IPS-15b (cell line): ENCODE measurements at regions not wholly inside any gene's neighbourhood (a gene's known extent, or its start where the extent isn't known, plus 50 kb on each side); places are given as distances from the start of the nearest gene placed in this dataset.

ENCODE experiments used
- H3K27me3 ChIP-seq: one replicate; pipeline ENCODE4 v1.6.1; 2013; ENCODE audit warnings: low read length; ENCODE audit not compliant: control insufficient read depth, insufficient read depth
- H3K36me3 ChIP-seq: one replicate; pipeline ENCODE4 v1.6.1; 2013; ENCODE audit warnings: low read length; ENCODE audit not compliant: control insufficient read depth, insufficient read depth
- H3K4me1 ChIP-seq: one replicate; pipeline ENCODE4 v1.6.1; 2013; ENCODE audit warnings: mild to moderate bottlenecking, low read length; ENCODE audit not compliant: control insufficient read depth, insufficient read depth
- H3K4me3 ChIP-seq: one replicate; pipeline ENCODE4 v1.5.1; 2013; ENCODE audit warnings: low read depth, low read length
- H3K9ac ChIP-seq: one replicate; pipeline ENCODE4 v1.6.1; 2013; ENCODE audit warnings: low read depth, mild to moderate bottlenecking, low read length
- H3K9me3 ChIP-seq: one replicate; pipeline ENCODE4 v1.6.1; 2013; ENCODE audit warnings: mild to moderate bottlenecking, low read length; ENCODE audit not compliant: control insufficient read depth, insufficient read depth

DNA sequence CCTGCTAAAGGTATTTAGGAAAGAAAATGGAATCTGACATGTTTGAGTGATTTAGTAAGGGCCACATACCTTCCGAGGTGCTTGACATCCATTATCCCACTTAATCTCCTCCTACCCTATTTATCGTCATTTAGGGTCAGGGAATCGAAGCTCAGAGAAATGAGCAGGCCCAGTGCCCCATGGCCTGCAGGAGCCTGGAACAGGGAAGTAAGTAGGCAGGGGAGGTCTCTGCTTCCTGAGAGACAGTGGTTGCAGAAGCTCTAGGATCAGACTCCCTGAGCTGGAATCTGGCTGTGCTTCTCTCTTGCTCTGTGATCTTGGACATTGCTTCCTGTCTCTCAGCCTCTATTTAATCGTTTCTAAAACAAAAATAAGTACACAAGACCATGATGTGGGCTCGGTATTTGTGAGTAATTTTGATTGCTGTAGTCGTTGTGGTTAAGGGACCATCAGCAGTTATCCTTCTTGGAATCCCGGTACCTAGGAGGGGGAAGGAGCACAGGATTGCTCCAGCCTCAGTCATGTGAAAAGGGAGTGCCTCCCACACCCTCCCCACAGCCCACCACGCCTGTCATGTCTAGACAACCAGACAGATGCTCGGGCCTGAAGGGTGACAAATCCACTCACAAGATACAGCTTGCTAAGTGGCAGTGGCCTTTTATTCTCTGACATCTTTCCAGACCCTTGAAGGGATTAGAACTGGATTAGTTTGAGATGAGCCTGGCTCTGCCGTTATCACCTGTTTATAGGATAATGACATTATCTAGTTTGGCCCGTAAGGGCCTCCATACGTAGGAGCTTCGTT is 169.2 kb upstream of the TSHZ3 start:
- Histone ChIP-seq H3K4me3 (no peak overlapping the region), H3K9me3 (no peaks in the 10 kb centered on the region), H3K4me1 (no peaks in the 10 kb centered on the region), H3K36me3 (no peaks in the 10 kb centered on the region), H3K9ac (no peak overlapping the region), H3K27me3 (no peaks in the 10 kb centered on the region)

DNA sequence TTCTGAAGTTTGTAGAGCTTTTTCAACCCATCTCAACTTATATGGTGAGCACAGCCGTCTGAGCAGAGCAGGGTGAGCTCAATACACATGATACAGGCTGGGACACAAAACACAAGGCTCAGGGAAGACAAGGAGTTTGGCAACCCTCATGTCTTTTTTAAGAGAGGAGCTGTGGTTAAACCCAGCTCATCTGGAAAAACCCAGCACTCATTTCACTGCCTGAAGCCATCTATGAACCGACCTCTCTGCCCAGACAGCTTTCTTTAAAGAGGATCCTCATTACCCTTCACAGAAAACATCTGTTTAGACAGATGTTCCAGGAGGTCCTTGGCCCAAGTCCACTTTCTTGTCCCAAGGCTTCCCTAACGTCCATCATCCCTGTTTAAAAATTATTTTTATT is 170.0 kb upstream of the TSHZ3 start:
- Histone ChIP-seq H3K9ac (no peak overlapping the region), H3K27me3 (no peaks in the 10 kb centered on the region), H3K4me3 (no peak overlapping the region), H3K9me3 (no peaks in the 10 kb centered on the region), H3K4me1 (no peaks in the 10 kb centered on the region), H3K36me3 (no peaks in the 10 kb centered on the region)

DNA sequence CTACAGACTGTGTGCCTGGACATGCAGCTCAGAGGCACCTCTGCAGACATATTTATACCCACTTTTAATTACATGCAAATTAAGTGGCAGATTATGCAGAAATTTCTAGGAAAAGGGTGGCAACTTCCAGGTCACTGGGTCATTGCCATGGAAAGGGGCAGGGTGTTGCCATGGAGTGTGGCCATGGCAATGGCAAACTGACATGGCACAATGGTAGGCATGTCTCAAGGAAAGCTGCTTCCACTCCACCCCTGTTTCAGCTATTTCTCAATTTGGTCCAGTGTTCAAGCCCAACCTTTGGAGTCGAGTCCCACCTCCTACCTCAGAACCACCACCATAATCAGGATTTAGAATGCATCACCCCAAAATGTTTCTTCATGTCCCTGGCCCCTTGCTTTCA is 170.7 kb upstream of the TSHZ3 start:
- no peaks in the 10 kb centered on the region for H3K9me3 ChIP-seq
- no peaks in the 10 kb centered on the region for H3K4me1 ChIP-seq
- H3K36me3 ChIP-seq: no peaks in the 10 kb centered on the region
- no peaks in the 10 kb centered on the region for H3K27me3 ChIP-seq
- H3K9ac ChIP-seq: no peak overlapping the region
- no peak overlapping the region for H3K4me3 ChIP-seq

GRCh38 chr19:31520633-31521032 is 171.4 kb upstream of the TSHZ3 start:
- H3K9ac ChIP-seq: no peak overlapping the region
- no peaks in the 10 kb centered on the region for H3K4me1 ChIP-seq
- H3K9me3 ChIP-seq: no peaks in the 10 kb centered on the region
- no peaks in the 10 kb centered on the region for H3K27me3 ChIP-seq
- H3K36me3 ChIP-seq: no peaks in the 10 kb centered on the region
- no peak overlapping the region for H3K4me3 ChIP-seq

DNA sequence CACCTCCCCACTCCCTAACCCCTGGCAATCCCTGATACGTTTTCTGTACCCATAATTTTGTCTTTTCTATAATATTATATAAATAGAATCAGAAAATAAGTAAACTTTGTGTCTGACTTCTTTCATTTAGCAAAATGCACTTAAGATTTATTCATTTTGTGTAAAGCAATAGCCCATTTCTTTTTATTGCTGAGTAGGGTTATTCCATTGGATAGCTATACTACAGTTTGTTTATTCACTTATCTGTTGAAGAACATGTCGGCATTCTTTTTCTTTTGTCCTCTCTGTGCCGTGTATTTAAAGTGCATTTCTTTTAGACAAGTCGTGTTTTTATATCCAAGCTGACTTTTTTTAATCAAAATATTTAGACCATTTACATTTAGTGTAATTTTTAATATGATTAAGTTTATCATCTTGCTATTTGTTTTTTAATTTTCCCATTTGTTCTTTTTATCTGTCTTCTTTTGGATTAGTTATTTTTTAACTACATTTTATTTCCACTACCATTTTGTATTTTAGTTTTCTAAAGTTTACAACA is 176.4 kb upstream of the TSHZ3 start:
- Histone ChIP-seq H3K27me3 (no peaks in the 10 kb centered on the region), H3K9me3 (no peaks in the 10 kb centered on the region), H3K9ac (no peak overlapping the region), H3K36me3 (no peaks in the 10 kb centered on the region), H3K4me1 (no peaks in the 10 kb centered on the region), H3K4me3 (no peak overlapping the region)

DNA sequence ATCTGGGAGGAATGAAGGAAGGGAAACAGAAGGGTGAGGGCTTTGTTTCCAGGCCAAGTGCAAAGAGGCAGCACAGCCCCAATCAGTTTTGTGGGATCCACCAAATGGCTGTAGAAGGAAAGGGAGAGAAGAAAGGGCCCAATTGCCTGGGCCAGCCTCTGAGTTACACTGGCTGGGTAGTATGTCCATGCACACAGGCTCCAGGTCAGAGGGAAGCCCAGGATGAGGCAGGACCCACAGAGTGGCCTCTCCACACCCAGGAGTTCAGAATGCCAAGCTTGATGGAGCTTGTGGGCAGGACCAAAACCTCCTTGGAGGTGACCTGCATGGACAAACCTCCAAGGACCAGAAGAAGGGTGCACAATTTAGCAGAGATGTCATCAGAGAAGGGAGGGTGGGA is 178.2 kb upstream of the TSHZ3 start:
- H3K36me3 ChIP-seq: no peaks in the 10 kb centered on the region
- no peaks in the 10 kb centered on the region for H3K4me1 ChIP-seq
- no peak overlapping the region for H3K4me3 ChIP-seq
- no peaks in the 10 kb centered on the region for H3K27me3 ChIP-seq
- no peak overlapping the region for H3K9ac ChIP-seq
- H3K9me3 ChIP-seq: no peaks in the 10 kb centered on the region

- no peaks in the 10 kb centered on the region for H3K36me3 ChIP-seq
- no peak overlapping the region for H3K9ac ChIP-seq
- no peaks in the 10 kb centered on the region for H3K9me3 ChIP-seq
- no peaks in the 10 kb centered on the region for H3K27me3 ChIP-seq
- no peak overlapping the region for H3K4me3 ChIP-seq
- no peaks in the 10 kb centered on the region for H3K4me1 ChIP-seq
Measured at GRCh38 chr19:31528261-31528660, 179.0 kb upstream of the TSHZ3 start.

GRCh38 chr19:31529121-31529520 is 179.9 kb upstream of the TSHZ3 start:
- Histone ChIP-seq H3K9me3 (no peaks in the 10 kb centered on the region), H3K27me3 (no peaks in the 10 kb centered on the region), H3K4me3 (no peak overlapping the region), H3K36me3 (no peaks in the 10 kb centered on the region), H3K9ac (no peak overlapping the region), H3K4me1 (no peaks in the 10 kb centered on the region)

DNA sequence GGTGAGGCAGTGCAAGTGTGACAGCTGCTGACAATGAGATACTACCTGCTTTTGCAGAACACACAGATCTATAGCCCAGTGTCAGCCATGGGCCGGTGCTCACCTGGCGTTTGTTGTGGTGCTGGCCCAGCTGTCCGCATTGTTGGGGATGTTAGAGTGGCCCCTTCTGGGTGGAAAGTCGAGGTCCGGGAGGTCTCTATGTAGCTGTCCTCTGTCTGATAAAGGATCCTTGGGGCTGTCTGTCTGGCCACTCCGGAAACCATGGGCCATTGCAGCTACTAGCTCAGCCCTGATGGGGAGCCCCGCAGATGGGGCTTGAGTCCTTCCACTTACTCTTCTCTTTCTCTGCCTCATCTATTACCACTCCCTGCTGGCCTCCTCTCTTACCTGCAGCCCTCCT is 181.5 kb upstream of the TSHZ3 start:
- H3K9me3 ChIP-seq: no peaks in the 10 kb centered on the region

GRCh38 chr19:31531326-31531725 is 182.1 kb upstream of the TSHZ3 start:
- Histone ChIP-seq H3K4me1 (no peaks in the 10 kb centered on the region), H3K27me3 (no peaks in the 10 kb centered on the region), H3K36me3 (no peaks in the 10 kb centered on the region), H3K4me3 (no peak overlapping the region), H3K9ac (no peak overlapping the region), H3K9me3 (no peaks in the 10 kb centered on the region)

More for the DNA sequence above, 181.5 kb upstream of the TSHZ3 start:
- no peaks in the 10 kb centered on the region for H3K27me3 ChIP-seq
- no peaks in the 10 kb centered on the region for H3K36me3 ChIP-seq
- H3K4me1 ChIP-seq: no peaks in the 10 kb centered on the region
- no peak overlapping the region for H3K9ac ChIP-seq
- H3K4me3 ChIP-seq: no peak overlapping the region

DNA sequence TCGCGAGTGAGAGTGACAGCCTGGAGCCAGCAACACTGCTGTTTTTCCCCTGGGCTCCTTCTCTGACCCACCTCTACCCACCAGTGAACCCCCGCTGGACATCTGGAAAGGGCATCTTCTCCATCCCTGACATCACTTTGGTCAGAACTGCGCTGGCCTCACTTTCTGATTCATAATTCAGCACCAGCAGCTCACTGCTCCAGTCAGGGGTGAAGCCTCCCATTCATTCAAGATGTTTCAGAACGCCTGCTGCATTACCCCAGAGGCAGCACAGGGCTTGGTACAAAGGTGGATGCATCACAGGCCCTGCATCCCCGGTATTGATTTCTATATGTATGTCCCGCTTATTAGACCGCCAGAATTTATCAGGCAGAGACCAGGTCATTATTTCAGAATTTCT is 182.8 kb upstream of the TSHZ3 start:
- Histone ChIP-seq H3K9ac (no peak overlapping the region), H3K36me3 (no peaks in the 10 kb centered on the region), H3K4me1 (no peaks in the 10 kb centered on the region), H3K9me3 (no peaks in the 10 kb centered on the region), H3K27me3 (no peaks in the 10 kb centered on the region), H3K4me3 (no peak overlapping the region)

DNA sequence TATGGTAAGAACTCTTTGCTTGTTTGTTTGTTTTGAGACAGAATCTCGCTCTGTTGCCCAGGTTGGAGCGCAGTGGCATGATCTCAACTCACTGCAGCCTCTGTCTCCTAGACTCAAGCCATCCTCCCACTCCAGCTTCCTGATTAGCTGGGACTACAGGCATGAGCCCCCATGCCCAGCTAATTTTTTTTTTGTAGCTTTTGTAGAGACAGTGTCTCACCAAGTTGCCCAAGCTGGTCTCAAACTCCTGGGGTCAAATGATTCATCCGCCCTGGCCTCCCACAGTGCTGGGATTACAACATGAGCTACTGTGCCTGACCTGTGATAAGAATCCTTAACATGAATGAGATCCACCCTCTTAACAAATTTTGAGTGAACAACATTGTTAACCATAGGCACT is 183.9 kb upstream of the TSHZ3 start:
- no peaks in the 10 kb centered on the region for H3K36me3 ChIP-seq
- no peaks in the 10 kb centered on the region for H3K9me3 ChIP-seq
- H3K9ac ChIP-seq: no peak overlapping the region
- no peaks in the 10 kb centered on the region for H3K27me3 ChIP-seq
- H3K4me1 ChIP-seq: no peaks in the 10 kb centered on the region
- no peak overlapping the region for H3K4me3 ChIP-seq
